GM18909 (cell line): ENCODE measurements at regions not wholly inside any gene's neighbourhood (a gene's known extent, or its start where the extent isn't known, plus 50 kb on each side); places are given as distances from the start of the nearest gene placed in this dataset.
"Not testable (repeated sequence)": the region's sequence is repeated elsewhere in the genome, so short reads cannot be mapped to it uniquely, and the experiment has no call there.

ENCODE experiments used
- ATAC-seq: cut with Tn5 transposase; IDR thresholded peaks from one replicate; pipeline ENCODE4 v1.9.1; 2021; ENCODE audit warnings: mild to moderate bottlenecking; ENCODE audit not compliant: unreplicated experiment, poor library complexity

GRCh38 chr20:53778736-53779135, 185.1 kb upstream of the ZNF217 start:
- no peak for ATAC-seq

GRCh38 chr20:53778041-53778516, 184.4 kb upstream of the ZNF217 start:
- ATAC-seq: no peak

GRCh38 chr20:53777402-53777801, 183.8 kb upstream of the ZNF217 start:
- ATAC-seq: not testable (repeated sequence)

GRCh38 chr20:53776858-53777257, 183.2 kb upstream of the ZNF217 start:
- ATAC-seq: no peak

GRCh38 chr20:53774461-53775203, 181.0 kb upstream of the ZNF217 start:
- ATAC-seq: no peak

- no peak for ATAC-seq
These were observed 180.3 kb upstream of the ZNF217 start for GRCh38 chr20:53773792-53774401.

- ATAC-seq: not testable (repeated sequence)
These were observed 179.6 kb upstream of the ZNF217 start for GRCh38 chr20:53773066-53773791.

GRCh38 chr20:53769041-53769440, 175.4 kb upstream of the ZNF217 start:
- ATAC-seq: no peak

GRCh38 chr20:53768329-53768728, 174.7 kb upstream of the ZNF217 start:
- no peak for ATAC-seq

- peak; percentile 62 for ATAC-seq
These were observed 173.7 kb upstream of the ZNF217 start for GRCh38 chr20:53767206-53767930.

- no peak for ATAC-seq
These were observed 170.8 kb upstream of the ZNF217 start for GRCh38 chr20:53764415-53764800.

- ATAC-seq: no peak
These were observed 170.2 kb upstream of the ZNF217 start for GRCh38 chr20:53763707-53764414.

GRCh38 chr20:53762423-53762798, 168.8 kb upstream of the ZNF217 start:
- ATAC-seq: not testable (repeated sequence)

GRCh38 chr20:53760025-53760441, 166.4 kb upstream of the ZNF217 start:
- ATAC-seq: no peak

GRCh38 chr20:53757472-53757913, 163.9 kb upstream of the ZNF217 start:
- no peak for ATAC-seq

- no peak for ATAC-seq
These were observed 162.3 kb upstream of the ZNF217 start for GRCh38 chr20:53755733-53756531.

- no peak for ATAC-seq
These were observed 160.3 kb upstream of the ZNF217 start for GRCh38 chr20:53753880-53754459.

GRCh38 chr20:53752971-53753879, 159.6 kb upstream of the ZNF217 start:
- ATAC-seq: no peak
